ENCODE measurements at regions not wholly inside any gene's neighbourhood (a gene's known extent, or its start where the extent isn't known, plus 50 kb on each side); places are given as distances from the start of the nearest gene placed in this dataset.

GRCh38 chrX:8284131-8284530, 113.1 kb upstream of the VCX2 start:
- TF ChIP-seq, protein P1, sequence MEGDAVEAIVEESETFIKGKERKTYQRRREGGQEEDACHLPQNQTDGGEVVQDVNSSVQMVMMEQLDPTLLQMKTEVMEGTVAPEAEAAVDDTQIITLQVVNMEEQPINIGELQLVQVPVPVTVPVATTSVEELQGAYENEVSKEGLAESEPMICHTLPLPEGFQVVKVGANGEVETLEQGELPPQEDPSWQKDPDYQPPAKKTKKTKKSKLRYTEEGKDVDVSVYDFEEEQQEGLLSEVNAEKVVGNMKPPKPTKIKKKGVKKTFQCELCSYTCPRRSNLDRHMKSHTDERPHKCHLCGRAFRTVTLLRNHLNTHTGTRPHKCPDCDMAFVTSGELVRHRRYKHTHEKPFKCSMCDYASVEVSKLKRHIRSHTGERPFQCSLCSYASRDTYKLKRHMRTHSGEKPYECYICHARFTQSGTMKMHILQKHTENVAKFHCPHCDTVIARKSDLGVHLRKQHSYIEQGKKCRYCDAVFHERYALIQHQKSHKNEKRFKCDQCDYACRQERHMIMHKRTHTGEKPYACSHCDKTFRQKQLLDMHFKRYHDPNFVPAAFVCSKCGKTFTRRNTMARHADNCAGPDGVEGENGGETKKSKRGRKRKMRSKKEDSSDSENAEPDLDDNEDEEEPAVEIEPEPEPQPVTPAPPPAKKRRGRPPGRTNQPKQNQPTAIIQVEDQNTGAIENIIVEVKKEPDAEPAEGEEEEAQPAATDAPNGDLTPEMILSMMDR (IDR thresholded peaks at IDR 0.05 in 4 of 5, conservative IDR thresholded peaks at IDR 0.05 in 1 of 5), result no peak
- TF ChIP-seq POLR2A (IDR thresholded peaks at IDR 0.05), result no peak
